Activated CD4-positive, alpha-beta T cell treated with anti-CD3 and anti-CD28 coated beads for 48 hours (primary cell): ENCODE measurements at regions not wholly inside any gene's neighbourhood (a gene's known extent, or its start where the extent isn't known, plus 50 kb on each side); places are given as distances from the start of the nearest gene placed in this dataset.
"Not testable (repeated sequence)": the region's sequence is repeated elsewhere in the genome, so short reads cannot be mapped to it uniquely, and the experiment has no call there.

ENCODE experiments used
- DNase-seq: peaks from one replicate; pipeline ENCODE4 v3.0.0-alpha.2; 2020

DNA sequence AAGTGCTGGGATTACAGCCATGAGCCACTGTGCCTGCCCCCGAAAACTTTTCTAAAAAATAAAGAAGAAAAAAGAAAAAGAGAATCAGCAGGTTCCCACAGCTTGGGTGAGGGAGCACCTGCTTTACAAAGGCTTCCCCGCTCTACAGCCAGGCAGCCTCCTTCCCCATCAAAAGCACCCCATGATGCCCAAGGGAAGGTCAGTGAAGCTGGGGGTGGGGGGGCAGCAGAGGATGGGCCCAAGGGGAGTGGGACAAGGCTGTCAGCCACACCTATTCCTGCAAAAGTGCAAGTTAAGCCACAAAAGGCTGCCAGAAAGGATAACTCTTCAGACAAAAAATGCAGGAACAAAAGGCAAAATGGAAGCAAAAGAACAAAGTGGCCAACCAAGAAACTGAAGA, 72.5 kb downstream of the FAM50B start:
- DNase-seq: no peak

- not testable (repeated sequence) for DNase-seq
Observed at GRCh38 chr6:3922619-3923018, 73.4 kb downstream of the FAM50B start.

DNA sequence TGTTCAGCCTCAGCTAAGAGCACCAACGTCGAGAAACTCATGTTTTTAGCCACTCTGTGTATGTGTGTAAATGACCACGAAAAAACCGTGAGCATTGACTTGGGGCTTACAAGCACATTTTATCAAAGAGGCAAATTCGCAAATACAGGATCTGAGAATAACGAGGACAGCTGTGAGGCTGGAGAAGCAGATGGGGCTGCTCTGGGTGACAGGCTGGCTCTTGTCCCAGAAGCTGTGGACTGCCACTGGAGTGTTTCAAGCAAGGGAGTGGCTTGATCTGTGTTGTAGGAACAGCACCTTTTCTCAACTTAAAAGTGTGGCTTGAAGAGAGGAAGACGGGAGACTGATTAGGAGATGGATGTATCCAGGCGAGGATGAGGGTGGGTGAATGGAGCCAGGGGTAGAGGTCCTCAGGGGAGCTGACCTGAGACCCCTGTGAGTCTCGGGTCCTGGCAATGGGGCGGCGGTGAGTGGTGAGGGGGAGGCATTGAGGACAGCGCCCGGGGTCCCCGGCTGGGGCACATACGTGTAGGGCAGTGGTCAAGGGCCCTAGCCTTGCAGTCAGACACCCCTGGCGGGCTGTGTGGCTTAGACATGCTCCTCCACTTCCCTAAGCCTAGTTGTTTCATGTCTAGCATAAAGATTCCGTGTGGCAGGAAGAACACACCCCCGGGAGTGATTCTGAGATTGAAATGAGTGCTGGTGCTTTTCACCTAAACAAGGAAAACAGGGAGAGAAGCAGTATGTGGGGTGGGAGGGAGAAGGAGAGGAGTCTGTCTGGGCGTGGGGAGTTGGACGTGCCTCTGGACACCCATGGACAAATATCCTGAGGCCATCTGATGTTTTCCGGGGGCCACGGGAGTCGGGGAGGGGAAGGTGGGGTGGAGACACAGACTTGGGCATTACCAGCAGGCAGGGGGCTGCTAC, 76.3 kb downstream of the FAM50B start:
- not testable (repeated sequence) for DNase-seq

- no peak for DNase-seq
Observed at GRCh38 chr6:3926150-3926482, 76.9 kb downstream of the FAM50B start.

DNA sequence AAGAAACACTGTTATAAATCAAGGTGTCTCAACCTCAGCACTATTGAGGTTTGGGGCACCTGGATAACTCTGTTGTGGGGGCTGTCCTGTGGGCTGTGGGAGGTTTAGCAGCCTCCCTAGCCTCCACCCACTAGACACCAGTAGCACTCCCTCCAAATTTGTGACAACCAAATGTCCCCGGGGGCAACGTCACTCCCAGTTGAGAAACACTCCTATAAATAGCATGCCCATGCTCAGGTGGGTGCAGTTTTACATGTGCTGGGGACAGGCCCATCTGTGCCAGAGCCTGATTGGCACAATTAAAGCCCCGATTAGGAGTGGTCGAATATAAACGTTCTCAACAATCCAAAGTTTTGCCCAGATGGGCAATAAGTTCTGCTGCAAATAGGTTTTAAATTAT, 78.9 kb downstream of the FAM50B start:
- no peak for DNase-seq

DNA sequence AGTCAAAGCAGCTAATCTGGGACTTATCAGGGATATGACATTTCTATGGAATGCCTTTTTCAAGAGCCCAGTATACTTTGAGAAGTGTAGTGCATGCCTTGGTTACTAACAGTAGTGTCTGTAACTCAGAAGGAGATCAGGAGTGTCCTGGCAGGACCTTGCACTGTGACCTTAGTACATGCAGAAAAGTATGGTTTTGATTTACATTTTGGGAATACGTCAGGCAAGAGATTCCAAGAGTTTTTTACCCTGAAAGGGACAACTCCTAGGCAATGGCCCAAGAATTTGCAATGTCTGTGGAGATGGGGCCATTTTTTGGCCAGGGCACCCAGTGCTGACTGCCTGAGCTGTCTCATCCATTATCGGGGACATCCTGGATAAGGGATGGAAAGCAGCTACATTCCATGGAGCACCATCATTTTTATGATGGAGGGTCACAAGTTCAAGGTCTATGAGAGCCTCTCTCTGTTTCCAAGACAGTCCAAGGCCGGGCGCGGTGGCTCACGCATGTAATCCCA, 80.2 kb downstream of the FAM50B start:
- no peak for DNase-seq

- DNase-seq: no peak
Observed at GRCh38 chr6:3937438-3937837, 88.3 kb downstream of the FAM50B start.

DNA sequence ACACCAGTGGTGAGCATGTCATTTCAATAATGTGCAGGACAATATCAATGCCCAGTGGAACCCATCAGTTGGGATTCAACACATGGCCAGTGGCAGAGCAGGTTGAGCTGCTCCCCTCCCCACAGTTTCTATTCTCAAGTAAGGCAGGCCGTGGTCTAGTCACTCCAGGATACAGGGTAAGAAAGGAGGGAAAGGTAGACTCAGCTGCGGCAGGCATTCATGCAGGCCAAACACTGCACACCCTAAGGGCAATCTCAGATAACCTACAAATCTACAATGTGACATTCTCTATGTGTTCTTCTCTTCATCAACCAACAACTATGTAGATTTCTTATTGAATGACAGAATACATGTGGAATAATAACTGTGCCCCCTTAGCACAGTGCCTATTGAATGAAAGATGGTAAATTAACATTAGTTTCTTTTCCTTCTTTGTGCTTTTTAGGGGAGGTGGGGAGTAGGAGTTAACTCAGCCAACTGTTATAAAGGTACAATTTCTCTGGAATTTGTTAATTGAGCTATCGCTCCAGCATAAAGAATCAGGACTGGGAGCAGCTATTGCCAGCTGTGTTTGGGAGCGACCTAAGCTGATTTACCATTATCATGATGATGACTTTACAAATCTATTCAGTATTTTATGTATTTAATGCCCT, 89.7 kb downstream of the FAM50B start:
- no peak for DNase-seq

GRCh38 chr6:3939368-3939958, 90.3 kb downstream of the FAM50B start:
- no peak for DNase-seq

- DNase-seq: no peak
Observed at GRCh38 chr6:3939964-3940363, 90.8 kb downstream of the FAM50B start.

- no peak for DNase-seq
Observed at GRCh38 chr6:3940703-3941102, 91.5 kb downstream of the FAM50B start.

GRCh38 chr6:3943331-3943765, 94.2 kb downstream of the FAM50B start:
- no peak for DNase-seq

GRCh38 chr6:3944246-3944645, 95.1 kb downstream of the FAM50B start:
- no peak for DNase-seq

DNA sequence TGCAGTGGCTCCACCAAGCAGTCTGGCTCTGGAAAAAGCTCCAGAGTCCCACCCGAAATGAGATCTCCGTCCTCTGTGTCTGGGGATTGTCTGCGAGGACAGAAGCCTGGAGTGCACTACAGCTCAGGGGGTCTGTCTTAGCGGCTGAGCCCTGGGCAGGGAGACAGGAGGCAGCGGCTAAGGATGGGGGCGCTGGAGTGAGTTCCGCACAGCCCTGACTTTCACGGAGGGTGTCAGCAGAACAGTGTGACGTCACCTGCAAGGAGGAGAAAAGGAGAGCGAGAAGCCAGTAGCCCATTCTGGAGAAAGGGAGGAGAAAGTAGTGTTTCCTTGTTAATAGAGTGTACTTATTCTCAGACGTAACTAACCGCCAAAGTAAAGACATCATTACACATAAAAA, 97.6 kb downstream of the FAM50B start:
- no peak for DNase-seq

- DNase-seq: no peak
Observed at GRCh38 chr6:3948866-3949265, 99.7 kb downstream of the FAM50B start.

- DNase-seq: no peak
Observed at GRCh38 chr6:3949521-3949920, 100.3 kb downstream of the FAM50B start.

GRCh38 chr6:3956054-3956453, 106.9 kb downstream of the FAM50B start:
- DNase-seq: no peak

DNA sequence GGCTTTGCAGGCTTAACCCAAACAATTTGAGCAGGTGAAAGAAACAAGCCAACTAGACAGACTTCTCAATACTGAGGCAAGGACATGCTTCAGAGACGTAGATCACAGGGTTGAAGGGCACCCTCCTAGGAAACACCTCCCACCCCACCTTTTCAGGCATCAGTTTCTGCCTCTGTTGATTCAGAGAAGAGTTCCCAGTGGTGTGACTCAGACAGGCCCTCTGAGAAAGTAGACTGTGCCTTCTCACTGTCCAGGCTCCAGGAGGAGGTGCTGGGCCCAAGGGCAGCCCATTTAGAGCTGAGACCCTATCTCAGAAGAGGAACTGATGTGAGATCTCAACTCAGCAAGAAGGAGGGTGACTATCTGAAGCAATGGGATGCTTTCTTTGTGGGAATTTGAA, 108.1 kb downstream of the FAM50B start:
- no peak for DNase-seq

DNA sequence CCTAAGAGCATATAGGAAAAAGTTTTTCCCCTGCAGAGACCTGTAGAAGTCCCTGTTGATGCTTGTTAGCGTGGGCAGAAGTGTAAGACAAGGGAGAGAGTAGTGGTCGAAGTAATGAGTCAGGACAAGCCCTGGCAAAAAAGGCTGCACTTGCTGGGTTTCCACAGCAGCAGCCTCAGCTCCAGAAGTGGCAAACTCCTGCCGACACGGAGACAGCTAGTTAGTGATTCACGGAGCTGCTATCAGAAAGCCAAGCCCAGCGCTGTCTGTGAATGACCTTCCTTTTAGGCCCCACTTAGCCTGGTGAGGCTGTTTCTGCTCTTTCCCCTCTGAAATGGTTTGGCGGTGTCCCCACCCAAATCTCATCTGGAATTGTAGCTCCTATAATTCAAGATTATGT, 109.1 kb downstream of the FAM50B start:
- no peak for DNase-seq

- DNase-seq: no peak
Observed at GRCh38 chr6:3959385-3959784, 110.2 kb downstream of the FAM50B start.

DNA sequence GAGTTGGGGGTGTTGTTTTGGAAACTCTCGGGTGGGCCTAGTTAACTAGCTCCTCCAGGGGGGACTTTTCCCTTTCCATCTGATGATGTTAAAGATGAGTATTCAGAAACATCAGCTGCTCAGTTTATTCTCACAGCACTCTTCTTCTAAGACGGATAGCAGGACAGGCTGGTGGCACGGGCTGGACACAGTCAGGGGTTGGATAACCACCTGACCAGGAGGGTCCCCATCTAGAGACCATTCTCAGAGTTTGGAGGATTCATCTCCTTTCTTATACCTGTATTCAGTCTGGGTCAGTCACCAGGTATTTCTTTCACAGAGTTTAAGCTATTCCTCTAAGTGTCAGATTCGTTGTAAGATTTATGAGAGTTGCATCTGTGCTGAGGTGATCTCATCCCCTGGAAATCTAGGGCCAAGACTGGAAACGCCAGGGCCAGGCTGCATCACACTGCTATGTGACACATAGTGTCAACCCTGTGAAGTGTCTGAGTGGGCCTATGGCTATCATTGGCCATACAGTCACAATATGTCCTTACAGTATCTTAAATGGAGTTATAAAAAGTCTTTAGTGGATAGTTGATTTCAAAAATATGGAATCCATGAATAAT, 111.7 kb downstream of the FAM50B start:
- DNase-seq: no peak

- DNase-seq: no peak
Observed at GRCh38 chr6:3961581-3962215, 112.5 kb downstream of the FAM50B start.
